ENCODE measurements at regions not wholly inside any gene's neighbourhood (a gene's known extent, or its start where the extent isn't known, plus 50 kb on each side); places are given as distances from the start of the nearest gene placed in this dataset.
"Not testable (repeated sequence)": the region's sequence is repeated elsewhere in the genome, so short reads cannot be mapped to it uniquely, and the experiment has no call there.

DNA sequence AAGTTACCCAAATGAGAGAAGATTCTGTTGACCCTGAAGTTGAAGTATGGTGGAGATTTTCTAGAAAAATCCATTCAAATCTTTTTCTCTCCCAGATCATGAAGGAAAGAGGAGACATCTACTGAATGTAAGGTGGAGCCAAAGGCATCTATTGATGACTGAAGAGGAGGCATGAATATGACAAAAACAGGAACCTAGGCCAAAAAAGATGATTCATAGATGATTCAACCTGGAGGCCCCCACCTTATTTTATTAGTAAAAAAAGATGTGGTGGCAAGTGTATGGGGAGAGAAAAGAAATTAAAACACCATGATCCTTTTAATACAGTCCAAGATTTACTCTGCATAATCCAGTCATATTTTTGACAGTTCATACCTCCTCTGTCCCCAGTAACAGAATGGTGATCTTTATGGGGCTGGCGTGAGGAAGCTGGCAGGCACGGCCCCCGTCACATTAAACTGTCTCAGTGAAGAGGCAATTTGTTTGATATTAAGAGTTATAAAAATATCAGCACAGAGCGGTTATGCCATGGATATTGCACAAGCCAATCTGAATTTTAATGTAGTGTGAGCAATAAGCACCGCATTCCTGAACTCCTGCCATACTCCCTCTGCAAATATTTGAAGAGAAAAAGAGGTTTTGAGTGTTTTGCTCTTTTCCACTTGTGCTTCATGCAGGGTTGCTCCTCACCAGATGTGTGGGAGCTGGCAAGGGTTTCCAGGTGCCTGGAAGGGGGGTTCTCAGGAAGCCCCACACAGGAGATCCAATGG is 94.4 kb downstream of the TRIM43 start:
- DNase-seq, result peak; percentile 81

DNA sequence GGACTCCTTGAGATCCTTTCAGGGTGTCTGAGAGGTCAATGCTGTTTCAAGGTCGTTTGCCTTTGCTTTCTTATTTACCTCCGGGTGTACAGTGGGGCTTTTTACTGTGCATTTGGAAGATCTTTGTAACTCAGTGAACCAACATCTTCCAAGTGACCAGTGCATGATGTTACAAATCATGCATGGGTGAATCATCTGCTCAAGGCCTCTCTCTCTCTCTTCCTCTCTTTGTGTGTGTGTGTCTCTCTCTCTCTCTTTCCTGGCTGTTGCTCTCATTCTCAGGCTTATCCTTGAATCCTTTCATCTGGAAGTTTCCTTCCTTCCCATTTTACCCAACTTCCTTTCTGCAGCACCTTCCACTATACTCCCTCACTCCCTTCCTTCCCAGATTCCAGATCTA is 96.1 kb downstream of the TRIM43 start:
- DNase-seq, result peak; percentile 58

DNA sequence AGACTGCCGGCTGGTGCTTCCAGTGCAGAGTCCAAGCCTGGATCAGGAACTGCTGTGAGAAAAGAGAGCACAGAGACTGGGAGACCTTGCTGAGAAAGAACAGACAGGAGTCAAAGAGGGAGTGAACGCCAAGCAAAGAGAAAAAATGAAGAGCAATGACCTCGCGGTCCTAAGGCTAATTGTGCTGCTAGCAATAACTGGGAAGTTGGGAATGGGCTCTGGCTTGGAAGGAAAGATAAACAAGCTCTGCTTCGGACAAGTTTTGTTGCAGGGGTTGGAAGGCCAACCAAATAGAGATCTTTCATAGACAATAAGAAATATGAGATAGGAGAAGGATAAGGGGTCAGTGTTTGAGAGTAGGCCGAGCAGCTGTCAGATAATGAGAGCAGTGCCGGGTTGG is 99.4 kb downstream of the TRIM43 start:
- DNase-seq, result not testable (repeated sequence)

DNA sequence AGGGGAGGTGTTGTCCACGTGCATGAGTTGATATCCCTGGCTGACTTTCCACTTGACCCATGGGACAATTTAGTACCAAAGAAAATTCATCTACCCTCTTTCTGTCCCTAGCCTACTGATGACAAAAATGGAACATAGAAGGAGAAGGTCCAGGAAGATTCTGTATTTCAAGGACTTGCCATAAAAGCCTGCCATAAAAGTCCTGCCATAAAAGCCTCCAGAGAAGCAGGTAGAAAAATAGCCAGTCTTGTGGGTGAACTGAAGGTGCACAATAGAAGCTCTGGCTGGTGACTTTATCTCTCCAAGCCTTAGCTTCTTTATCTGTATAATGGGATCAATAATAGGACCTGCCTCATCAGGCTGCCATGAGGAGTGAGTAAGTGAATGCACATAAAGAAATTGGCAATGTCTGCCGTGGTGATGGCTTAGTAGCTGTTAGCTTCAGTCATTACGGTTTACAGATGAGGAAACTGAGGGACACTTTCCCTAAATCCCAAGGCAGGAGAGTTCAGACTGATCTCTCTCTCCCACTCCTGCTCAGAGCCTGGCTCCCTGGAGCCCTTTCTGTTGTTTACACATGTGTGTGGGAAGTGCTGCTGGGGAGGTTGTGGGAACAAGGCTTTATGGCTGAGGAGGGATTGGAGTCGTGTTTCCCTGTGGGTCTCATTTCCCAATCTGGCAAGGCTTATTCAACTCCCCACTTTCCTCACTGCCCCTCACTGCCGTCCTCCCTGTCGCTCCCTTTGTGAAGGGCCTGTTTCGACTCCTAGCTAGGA is 101.5 kb downstream of the TRIM43 start:
- not testable (repeated sequence) for DNase-seq

DNA sequence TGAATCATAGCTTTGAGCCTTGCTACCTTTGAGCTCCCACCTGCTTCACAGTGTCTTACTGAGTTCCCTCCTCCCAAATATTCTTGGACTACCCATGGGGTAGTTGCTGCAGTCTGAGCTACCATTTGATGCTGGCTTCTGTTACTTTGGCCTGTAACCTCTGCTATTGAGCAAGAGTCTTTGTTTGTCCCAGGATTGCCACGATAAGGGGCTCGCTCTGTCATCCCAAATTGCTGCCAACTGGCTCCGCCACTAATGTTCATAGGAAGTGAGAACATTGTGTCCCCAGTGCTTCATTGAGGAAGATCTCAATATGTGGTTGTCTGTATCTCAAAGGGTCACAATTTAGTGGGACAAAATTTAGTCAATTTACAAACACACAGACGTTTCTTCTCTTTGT is 103.8 kb downstream of the TRIM43 start:
- DNase-seq, result no peak

DNA sequence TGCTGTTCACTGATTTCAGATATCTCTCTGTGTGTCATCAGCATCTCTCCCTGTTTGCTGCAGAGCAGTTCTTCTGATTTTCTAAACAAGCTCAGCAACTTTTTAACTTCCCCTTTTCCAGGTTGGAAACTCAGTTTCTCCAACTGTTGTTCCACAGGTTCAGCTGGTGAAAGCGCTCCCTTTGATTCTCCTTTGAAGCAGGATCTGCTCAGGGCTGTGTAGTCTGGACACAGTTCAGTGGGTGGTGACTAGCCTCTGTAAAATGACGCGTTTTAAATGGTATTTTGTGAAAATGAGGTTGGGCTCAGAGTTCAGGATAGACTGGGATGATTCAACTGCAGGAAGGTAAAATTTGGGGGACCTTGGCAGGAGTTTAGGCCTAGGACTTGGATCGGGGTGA is 106.3 kb downstream of the TRIM43 start:
- peak; percentile 28 for DNase-seq

DNA sequence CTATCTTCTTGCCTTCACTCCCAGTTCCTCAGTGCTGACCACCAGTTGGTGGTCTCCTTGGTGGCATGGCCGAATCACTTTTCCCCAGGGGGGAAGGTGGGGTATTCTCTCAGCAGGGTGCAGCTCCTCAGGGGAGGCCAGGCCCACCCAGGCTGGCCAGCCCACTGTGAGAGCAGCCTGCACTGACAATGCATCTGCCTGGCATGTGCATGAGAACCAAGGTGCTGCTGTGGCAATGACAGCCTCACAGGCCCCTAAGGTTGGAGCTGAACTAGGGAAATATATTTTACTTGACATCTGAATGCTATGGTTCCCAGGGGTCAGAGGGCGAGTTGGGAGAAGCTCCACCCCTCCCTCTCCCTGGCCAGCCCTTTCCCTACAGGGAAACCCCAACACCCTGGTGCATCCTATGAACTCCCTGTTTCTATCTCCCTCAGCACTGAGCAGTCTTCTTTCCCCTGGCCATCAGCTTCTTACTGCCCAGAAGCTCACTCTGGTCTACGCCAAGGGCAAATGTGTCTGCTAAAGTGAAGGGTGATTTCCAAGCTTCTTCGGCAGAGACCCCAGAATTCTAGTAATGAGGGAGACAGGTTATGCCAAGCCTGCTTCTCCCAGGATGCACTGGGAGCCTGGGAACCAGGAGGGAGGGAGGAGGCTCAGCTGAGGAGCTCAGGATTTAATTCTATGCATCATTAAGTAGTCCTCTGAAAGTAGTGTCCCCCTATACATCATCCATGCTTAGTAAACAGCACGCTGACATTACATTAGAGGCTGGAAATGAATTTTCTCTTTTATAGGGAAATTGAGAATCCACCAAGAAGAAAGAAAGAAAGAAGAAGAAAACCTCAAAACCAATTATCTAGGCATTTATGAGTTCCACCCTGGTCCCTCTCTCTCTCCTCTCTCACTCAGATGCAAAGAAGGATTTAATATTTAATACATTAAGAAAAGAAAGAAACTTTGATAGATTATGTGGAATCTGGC is 107.7 kb downstream of the TRIM43 start:
- not testable (repeated sequence) for DNase-seq

DNA sequence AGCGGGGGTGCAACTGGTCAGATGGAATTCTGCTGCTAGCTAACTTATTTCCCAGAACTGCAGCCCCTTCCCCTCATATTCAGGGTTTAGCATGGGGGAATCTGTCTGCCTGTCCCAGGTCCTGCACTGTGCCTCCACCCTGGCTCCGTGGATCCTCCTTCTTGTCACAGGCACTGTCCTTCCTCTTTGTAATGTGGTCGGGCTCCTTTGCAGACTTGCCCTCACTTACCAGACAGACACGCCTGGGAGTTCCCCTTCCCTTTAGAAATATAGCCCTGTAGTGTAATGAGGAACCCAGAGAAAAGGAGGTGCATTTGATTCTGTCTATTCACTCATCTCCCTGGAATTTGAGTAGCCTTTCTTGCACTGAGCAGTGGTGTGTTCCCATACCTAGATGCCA is 108.7 kb downstream of the TRIM43 start:
- DNase-seq, result no peak

DNA sequence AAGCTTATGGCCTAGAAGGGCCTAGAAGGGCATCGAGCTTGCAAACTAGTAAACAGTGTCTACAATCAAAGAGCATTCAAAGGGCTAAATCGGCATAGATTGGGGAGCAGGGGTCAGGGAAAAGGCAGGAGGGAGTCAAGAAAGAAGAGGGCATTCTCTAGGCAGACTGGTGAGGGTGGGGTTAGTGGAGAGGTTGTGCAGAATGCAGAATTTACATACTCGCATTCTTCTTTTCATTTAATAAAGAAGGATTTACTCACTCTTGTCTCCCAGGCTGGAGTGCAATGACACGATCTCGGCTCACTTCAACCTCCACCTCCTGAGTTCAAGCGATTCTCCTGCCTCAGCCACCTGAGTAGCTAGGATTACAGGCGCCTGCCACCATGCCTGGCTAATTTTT is 110.7 kb downstream of the TRIM43 start:
- DNase-seq, result no peak

DNA sequence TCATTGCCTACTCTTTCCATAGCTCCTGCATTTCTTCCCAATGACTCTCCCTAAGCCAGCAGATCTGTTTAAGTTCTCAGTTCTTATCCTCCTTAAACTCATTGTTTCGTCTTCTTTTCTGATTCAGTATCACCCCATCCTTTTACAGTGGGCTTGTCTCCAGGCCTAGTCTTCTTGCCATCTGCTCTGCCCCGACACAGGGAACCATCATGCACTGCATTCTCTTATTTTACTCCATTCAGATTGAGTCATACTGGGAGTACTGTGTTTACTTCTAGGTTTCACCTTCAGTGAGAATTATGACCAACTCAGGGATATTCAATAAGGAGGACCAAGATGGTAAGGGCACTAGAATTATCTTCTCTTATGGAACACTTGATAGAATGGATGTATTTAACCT is 115.4 kb downstream of the TRIM43 start:
- not testable (repeated sequence) for DNase-seq

DNA sequence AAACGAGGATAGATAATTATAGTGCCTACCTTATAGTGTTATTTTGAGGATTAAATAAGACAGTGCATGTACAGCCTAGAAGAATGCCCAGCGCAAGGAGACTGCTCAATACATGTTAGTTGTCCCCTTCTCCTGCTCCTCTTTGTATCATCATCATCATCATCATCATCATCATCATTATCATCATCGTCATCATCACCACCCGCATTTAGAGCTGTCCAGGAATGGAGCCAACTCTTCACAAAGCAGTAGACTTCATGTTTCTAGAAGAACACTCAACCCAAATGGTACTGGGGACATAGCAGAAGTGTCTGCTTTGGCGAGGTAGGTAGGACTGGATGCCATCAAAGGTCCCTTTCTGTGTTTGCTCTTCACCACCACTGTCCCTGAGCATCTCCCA is 116.0 kb downstream of the TRIM43 start:
- no peak for DNase-seq

DNA sequence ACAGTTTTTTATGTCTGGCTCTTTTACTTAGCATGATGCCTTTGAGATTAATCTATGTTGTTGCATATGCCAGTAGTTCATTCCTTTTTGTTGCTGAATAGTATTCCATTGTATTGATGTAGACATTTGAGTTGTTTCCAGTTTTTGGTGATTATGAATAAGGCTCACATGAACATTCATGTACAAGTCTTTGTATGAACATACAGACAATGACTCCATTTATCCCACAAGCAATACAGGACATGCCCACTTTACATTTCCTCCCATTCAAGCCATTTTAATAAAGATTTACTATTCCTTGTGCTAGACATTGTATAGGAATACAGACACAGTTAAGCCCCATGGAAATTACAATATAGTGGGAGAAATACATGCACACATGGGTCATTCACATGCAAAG is 118.0 kb downstream of the TRIM43 start:
- DNase-seq, result no peak

DNA sequence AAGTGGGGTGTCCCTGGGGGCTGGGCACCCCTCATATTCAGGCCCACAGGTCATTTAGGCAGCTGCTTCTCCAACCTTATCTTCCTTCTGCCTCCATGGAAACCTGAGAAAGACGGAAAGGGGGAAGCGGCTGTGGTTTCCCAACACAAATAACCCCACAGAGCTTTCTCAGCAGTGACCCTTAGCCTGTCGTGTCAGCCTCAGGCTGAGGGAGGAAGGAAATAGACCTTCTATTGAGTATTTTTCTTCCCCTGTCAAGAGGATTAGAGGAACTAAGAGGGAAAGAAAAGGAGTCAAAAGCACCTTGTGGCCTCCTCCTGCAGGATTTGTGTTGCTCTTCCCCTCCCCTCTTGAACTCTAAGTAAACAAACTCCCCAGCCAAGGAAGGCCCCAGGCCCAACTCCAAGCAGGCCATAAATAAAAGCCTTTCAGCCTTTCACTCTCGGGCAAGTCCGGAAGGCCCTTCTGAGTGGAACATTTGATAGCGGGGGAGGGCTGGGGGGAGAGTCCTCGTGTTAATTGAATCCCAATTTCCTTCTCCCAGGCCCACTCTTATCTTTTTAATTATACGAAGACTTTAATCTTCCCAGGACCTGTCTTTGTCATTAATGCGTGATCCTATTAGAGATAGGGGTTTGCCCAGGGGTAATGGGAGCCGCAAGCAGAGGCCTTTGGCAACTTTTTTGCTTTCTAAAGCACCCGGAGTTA is 121.8 kb downstream of the TRIM43 start:
- not testable (repeated sequence) for DNase-seq

DNA sequence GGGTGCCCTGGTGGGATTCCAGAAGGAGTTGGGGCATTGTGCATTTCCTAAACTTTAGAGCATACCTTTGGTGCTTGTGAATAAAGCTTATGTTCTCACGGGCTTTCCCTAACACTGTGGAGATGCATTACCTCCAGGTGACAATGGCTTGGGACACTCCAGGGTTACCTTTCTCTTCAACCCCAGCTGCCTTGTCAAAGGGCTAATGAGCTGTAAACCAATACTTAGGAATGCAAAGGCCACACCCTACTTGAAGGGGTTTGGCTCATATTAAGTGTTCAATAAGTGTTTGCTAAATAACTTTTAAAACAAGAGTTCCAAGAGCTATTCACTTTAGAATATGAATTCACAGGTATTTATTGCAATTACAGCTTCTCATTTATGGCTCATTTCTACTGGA is 122.6 kb downstream of the TRIM43 start:
- not testable (repeated sequence) for DNase-seq

DNA sequence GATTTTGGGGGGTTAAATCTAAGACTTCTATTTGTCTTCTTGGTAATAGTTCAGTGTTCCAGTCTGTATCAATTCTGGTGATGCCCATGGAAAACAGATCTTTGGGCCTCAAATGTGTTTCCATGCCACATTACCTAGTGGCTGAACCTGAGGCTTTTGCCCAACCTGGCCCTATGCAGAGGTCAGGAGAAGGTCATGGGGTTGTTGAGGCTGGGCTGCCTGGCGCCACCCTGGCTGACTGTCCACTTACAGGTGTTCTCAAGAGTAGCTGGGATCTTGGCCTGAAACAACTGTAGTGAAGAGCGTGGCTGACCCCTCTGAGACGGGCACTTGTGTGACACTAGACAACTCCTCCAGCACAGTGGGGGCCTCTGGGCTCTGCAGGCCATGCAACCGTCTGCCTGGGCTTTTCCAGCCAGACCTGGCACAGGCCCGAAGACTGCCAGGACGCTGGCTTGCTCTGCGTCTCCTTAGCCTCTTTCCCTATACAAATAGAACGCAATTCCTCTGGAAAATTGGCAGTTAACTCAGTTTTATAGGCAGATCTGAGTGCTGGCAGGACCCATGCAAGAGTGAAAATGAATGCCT is 127.8 kb downstream of the TRIM43 start:
- DNase-seq, result no peak

DNA sequence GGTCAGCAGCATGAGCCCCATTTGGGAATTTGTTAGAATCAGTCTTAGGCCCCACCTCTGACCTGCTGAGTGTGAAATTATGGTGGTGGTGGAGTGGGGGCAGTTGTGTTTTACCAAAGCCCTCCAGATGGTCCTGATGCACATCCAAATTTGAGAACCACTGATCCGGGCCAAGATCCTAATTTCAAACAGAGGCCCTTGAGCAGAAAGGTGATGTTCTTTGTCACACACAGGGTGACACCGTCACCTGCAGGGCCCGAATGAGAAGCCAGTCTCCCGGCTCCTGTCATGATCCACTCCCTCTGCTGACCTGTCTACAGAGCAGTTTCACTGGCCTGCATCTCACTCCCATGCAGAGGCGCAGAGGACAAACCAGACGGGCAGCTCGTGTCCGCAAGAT is 129.9 kb downstream of the TRIM43 start:
- DNase-seq, result no peak

DNA sequence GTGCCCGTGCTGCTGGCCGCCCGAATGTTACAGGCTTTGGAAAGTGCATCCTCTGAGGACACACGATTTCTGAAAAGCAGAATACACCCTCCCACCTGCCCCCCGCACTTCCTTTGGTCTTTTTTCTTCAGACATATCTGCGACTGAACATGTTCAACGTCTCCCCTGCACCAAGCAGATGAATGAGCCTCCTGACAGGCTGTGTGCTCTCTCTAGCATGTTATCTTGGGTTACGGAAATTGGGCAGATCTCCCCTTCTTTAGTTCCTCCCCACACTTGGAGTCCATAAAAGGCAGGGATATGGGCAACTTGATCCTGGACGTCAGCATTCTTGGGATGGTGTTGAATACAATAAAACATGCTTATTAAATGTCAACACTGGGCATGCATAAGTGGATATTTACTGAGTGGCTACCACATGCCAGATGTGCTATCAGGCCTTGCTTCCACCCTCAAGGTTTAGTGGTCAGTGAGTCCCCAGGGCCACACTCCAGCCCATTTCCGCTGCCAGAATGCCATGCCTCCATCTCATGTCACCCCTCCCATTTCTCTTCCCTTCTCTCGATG is 130.4 kb downstream of the TRIM43 start:
- DNase-seq, result no peak

DNA sequence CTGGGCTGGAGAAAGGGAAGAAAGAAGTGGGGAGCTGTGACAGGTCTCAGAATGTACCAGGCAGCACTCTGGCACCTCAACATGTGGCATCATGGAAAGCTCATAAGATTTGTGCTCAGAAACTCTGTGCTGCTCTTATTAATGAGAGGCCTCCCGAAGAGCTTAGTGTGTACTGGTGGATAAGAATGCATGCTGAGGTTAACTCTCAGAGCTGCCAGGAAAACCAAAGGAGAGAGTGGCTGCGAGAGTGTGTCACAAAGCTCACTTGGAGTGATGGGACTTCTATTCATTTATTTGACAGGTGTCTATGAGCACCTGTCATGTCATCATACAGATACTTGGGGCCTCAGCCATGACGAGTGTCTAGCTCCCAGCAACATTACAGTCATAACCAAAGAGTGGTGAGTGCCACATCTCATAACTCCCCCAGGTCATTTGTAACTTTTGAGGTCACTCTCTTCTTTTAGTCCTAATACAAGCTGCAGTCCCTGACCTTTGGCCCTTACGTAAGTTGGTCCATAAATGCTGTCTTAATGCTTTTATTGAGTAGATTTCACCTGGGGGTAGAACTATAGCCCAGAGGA is 131.9 kb downstream of the TRIM43 start:
- DNase-seq, result not testable (repeated sequence)

DNA sequence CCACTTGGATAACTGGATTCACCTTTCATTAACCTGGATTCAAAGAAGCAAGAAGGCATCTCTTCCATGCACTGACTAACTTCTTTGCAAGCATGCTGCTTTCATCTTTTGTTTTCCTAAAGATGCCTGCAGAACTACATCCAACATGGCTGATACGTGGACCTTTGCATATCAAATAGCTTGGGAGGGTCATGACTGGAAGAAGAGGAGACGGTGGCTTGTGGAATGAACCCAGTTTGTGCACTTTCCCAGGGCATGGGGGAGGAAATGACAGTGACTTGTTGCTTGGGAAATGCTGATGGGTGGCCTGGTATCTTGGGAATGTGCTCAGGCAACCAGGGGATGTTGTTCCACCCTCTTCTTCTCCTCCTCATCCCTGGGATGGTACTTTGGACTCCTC is 133.4 kb downstream of the TRIM43 start:
- DNase-seq, result not testable (repeated sequence)

DNA sequence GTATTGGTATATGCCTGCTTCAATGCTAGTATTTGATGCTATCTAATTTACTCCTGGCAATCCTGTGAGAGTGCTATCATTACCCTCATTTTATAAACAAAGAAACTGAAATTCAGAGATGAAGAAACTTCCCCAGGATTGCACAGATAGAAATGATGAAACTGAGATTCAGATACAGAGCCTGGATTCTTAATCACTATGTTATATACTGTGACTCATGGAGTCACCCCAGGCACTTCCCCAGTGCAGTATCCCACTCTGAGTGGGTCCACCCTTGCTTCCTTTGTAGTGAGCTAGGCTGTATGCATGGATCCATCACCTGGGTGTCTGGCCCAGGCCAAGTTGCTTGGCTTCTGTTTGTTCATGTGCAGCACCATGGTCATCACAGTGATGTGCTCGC is 133.9 kb downstream of the TRIM43 start:
- DNase-seq, result peak; percentile 30

DNA sequence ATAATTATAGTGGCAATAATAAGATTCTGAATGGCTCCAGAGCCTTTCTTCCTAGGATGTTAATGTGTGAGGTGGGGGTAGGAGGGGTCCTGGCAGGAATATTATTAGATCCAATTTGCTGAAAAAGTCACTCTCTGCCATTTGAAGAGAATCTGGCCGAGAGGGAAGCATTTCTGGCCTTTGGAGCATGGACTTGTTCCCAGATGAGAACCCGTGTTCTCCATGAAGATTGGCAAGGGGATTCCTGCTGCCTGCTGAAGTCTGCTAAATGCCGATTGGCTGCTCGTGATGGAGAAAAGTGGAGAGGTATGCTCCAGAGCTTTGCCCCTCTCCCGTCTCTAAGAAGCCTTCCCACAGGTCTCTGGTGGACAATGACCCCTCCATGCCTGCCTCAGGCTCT is 135.6 kb downstream of the TRIM43 start:
- not testable (repeated sequence) for DNase-seq

All from fibroblast of skin of right quadriceps (primary cell).